Breast epithelium (tissue), 4 donors: ENCODE measurements at regions not wholly inside any gene's neighbourhood (a gene's known extent, or its start where the extent isn't known, plus 50 kb on each side); places are given as distances from the start of the nearest gene placed in this dataset.

ENCODE experiments used
- DNase-seq, 2 donors: peaks; one replicate each; pipeline ENCODE4 v3.0.0-alpha.2; 2019; ENCODE audit warnings: low spot score in 2 of 2
- H3K27ac ChIP-seq, 2 donors: fragments of 200-600 bp; sonication (generic) in 1 of 2; one replicate each; pipeline ENCODE4 v1.5.1; 2016 to 2019; ENCODE audit warnings: mild to moderate bottlenecking in 1 of 2
- H3K27me3 ChIP-seq, 2 donors: fragments of 200-600 bp; sonication (generic) in 1 of 2; one replicate each; pipeline versions ENCODE4 v1.5.1 to v1.6.0; 2017 to 2019; ENCODE audit warnings: control low read depth in 1 of 2, mild to moderate bottlenecking in 1 of 2
- H3K36me3 ChIP-seq: fragments of 200-600 bp; one replicate; pipeline ENCODE4 v1.5.1; 2019
- H3K4me1 ChIP-seq, 2 donors: fragments of 200-600 bp; sonication (generic); one replicate each; pipeline ENCODE4 v1.5.1; 2016 to 2019; ENCODE audit warnings: control low read depth in 1 of 2
- H3K4me3 ChIP-seq, 3 donors: fragments of 200-600 bp; sonication (generic); 1 replicate in 2 of 3; 2 replicates in 1 of 3; pipeline ENCODE4 v1.5.1; 2016 to 2019; ENCODE audit warnings: mild to moderate bottlenecking in 3 of 3, moderate library complexity in 2 of 3
- H3K9me3 ChIP-seq, 2 donors: fragments of 200-600 bp; sonication (generic) in 1 of 2; one replicate each; pipeline ENCODE4 v1.5.1; 2016 to 2019; ENCODE audit warnings: control low read depth in 1 of 2
- POLR2A ChIP-seq: fragments of 450-650 bp; IDR thresholded peaks from one replicate; pipeline ENCODE4 v1.6.1; 2016; ENCODE audit warnings: antibody characterized with exemption, mild to moderate bottlenecking, moderate library complexity
- POLR2AphosphoS5 ChIP-seq, 3 donors: sonication (generic); formaldehyde crosslinking; IDR thresholded peaks; one replicate each; pipeline ENCODE4 v1.6.1; 2017; ENCODE audit warnings: antibody characterized with exemption in 3 of 3
- intact Hi-C: fragments of 100-400 bp; cut with DNase I; formaldehyde crosslinking; loops from one replicate; pipeline ENCODE4 v1.15.1; 2023; ENCODE audit warnings: low total_unique reads
- TF ChIP-seq, protein P1 (sequence below), 3 donors: fragments of 450-650 bp; IDR thresholded peaks; one replicate each; pipeline ENCODE4 v1.5.1; 2016 to 2017; ENCODE audit warnings: antibody characterized with exemption in 3 of 3, mild to moderate bottlenecking in 3 of 3, moderate library complexity in 3 of 3

- Histone ChIP-seq H3K27ac (no peak overlapping the region), H3K4me1 (no peaks in the 10 kb centered on the region), H3K27me3 (no peaks in the 10 kb centered on the region), H3K4me3 (no peak overlapping the region), H3K36me3 (no peaks in the 10 kb centered on the region), H3K9me3 (no peaks in the 10 kb centered on the region)
- intact Hi-C loops = no loop called here
- TF ChIP-seq, protein P1, sequence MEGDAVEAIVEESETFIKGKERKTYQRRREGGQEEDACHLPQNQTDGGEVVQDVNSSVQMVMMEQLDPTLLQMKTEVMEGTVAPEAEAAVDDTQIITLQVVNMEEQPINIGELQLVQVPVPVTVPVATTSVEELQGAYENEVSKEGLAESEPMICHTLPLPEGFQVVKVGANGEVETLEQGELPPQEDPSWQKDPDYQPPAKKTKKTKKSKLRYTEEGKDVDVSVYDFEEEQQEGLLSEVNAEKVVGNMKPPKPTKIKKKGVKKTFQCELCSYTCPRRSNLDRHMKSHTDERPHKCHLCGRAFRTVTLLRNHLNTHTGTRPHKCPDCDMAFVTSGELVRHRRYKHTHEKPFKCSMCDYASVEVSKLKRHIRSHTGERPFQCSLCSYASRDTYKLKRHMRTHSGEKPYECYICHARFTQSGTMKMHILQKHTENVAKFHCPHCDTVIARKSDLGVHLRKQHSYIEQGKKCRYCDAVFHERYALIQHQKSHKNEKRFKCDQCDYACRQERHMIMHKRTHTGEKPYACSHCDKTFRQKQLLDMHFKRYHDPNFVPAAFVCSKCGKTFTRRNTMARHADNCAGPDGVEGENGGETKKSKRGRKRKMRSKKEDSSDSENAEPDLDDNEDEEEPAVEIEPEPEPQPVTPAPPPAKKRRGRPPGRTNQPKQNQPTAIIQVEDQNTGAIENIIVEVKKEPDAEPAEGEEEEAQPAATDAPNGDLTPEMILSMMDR (IDR thresholded peaks at IDR 0.05) = no peak
- no peak for TF ChIP-seq POLR2AphosphoS5 (IDR thresholded peaks at IDR 0.05)
- TF ChIP-seq POLR2A = no peak
- DNase-seq = no peak
These were observed 425.2 kb downstream of the HACE1 start for GRCh38 chr6:104434519-104434918.

DNA sequence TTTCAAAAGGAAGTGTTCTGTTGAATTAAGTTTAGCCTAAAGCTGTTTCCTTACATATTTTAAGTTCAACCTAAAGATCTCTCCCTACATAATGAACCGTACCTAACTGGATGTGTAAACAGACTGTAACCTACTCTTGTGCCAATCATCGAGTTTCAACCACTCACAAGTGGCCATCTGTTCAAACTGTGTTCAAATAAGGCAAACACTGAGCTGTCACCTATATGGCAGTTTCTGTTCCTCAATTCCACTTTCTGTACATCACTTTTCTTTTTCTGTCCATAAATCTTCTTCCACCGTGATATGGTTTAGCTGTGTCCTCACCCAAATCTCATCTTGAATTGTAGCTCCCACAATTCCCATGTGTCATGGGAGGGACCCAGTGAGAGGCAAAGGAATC is 428.6 kb downstream of the HACE1 start:
- TF ChIP-seq, protein P1 (IDR thresholded peaks at IDR 0.05) = no peak
- TF ChIP-seq POLR2AphosphoS5 (IDR thresholded peaks at IDR 0.05) = no peak
- TF ChIP-seq POLR2A = no peak
- DNase-seq = no peak
- Histone ChIP-seq H3K9me3 (peaks cover 0 to 5% of the 10 kb centered on the region in 2 donors), H3K4me3 (no peak overlapping the region), H3K27me3 (no peaks in the 10 kb centered on the region), H3K27ac (no peak overlapping the region), H3K36me3 (no peaks in the 10 kb centered on the region), H3K4me1 (no peaks in the 10 kb centered on the region)
- intact Hi-C loops = no loop called here

DNA sequence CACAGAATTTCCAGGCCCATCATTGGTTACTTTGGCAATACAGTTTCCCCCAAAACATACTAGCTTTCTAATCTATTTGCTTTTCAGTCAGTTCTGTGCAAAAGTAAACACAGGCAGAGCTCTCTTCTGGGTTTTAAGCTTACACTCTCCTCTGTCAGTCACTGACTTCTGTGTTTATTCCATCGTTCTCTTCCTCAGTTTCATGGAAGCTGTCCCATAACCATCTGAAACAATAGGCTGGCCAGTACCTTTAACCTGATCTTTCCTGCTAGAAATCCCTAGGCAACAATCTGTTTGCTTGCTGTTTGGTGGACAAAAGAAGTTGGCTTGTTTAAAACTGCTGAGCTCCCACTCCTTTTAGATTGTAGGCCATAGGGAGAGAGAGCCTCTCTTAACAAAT is 431.5 kb downstream of the HACE1 start:
- intact Hi-C loops = no loop called here
- DNase-seq = no peak
- Histone ChIP-seq H3K4me1 (no peaks in the 10 kb centered on the region), H3K36me3 (no peaks in the 10 kb centered on the region), H3K9me3 (peaks cover 0 to 5% of the 10 kb centered on the region in 2 donors), H3K4me3 (no peak overlapping the region), H3K27me3 (no peaks in the 10 kb centered on the region), H3K27ac (no peak overlapping the region)
- TF ChIP-seq POLR2A (no peak), POLR2AphosphoS5 (IDR thresholded peaks at IDR 0.05) (no peak)
- TF ChIP-seq, protein P1 (IDR thresholded peaks at IDR 0.05) = no peak

- TF ChIP-seq, protein P1 (IDR thresholded peaks at IDR 0.05) = no peak
- no peak for TF ChIP-seq POLR2A
- no peak for TF ChIP-seq POLR2AphosphoS5 (IDR thresholded peaks at IDR 0.05)
- Histone ChIP-seq H3K36me3 (no peaks in the 10 kb centered on the region), H3K9me3 (peaks cover 0 to 5% of the 10 kb centered on the region in 2 donors), H3K27me3 (no peaks in the 10 kb centered on the region), H3K27ac (no peak overlapping the region), H3K4me3 (no peak overlapping the region), H3K4me1 (no peaks in the 10 kb centered on the region)
- intact Hi-C loops = no loop called here
- DNase-seq = no peak
These were observed 436.0 kb downstream of the HACE1 start for GRCh38 chr6:104423691-104424090.

DNA sequence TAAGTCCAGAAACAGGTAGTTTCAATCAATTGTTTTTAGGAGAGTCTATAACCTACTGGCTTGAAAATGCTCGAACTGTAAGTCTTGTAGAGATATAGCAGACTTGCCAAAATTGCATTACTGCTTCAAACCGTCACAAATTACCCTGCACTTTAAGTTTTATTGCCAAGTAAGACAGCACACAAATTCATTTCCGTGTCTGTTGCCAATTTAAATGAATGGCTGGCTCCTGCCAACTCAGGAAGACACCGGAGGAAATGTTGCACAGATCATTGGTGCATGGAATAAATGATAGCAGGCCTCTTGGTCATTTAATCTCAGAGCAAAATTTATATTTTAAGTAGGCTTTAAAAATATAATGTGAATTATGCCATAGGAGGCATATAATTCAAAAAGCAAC is 438.1 kb downstream of the HACE1 start:
- H3K4me3 ChIP-seq = no peak overlapping the region
- H3K4me1 ChIP-seq = no peaks in the 10 kb centered on the region
- no peaks in the 10 kb centered on the region for H3K27me3 ChIP-seq
- intact Hi-C loops = no loop called here
- no peak for DNase-seq
- H3K9me3 ChIP-seq = no peaks in the 10 kb centered on the region
- TF ChIP-seq POLR2A = no peak
- no peak for TF ChIP-seq POLR2AphosphoS5 (IDR thresholded peaks at IDR 0.05)
- TF ChIP-seq, protein P1 (IDR thresholded peaks at IDR 0.05) = no peak
- no peak overlapping the region for H3K27ac ChIP-seq
- H3K36me3 ChIP-seq = no peaks in the 10 kb centered on the region
